ENCODE measurements at regions not wholly inside any gene's neighbourhood (a gene's known extent, or its start where the extent isn't known, plus 50 kb on each side); places are given as distances from the start of the nearest gene placed in this dataset.

GRCh38 chr4:175139205-175139604 lies 221.0 kb downstream of the ADAM29 start:
- WGBS, 4 donors = 85 to 94% (median 88%) methylated on average over 12 of the region's 12 CpGs
- intact Hi-C loops (cut with DNase I) = no loop called here
- Histone ChIP-seq H3K27me3 (no peaks in the 10 kb centered on the region), H3K4me3 (no peak overlapping the region), H3K36me3 (no peaks in the 10 kb centered on the region), H3K27ac (no peak overlapping the region), H3K9me3 (peaks cover 0 to 10% (median 0%) of the 10 kb centered on the region in 12 donors), H3K4me1 (no peaks in the 10 kb centered on the region)
- TF ChIP-seq, protein P1, sequence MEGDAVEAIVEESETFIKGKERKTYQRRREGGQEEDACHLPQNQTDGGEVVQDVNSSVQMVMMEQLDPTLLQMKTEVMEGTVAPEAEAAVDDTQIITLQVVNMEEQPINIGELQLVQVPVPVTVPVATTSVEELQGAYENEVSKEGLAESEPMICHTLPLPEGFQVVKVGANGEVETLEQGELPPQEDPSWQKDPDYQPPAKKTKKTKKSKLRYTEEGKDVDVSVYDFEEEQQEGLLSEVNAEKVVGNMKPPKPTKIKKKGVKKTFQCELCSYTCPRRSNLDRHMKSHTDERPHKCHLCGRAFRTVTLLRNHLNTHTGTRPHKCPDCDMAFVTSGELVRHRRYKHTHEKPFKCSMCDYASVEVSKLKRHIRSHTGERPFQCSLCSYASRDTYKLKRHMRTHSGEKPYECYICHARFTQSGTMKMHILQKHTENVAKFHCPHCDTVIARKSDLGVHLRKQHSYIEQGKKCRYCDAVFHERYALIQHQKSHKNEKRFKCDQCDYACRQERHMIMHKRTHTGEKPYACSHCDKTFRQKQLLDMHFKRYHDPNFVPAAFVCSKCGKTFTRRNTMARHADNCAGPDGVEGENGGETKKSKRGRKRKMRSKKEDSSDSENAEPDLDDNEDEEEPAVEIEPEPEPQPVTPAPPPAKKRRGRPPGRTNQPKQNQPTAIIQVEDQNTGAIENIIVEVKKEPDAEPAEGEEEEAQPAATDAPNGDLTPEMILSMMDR (IDR thresholded peaks at IDR 0.05) = no peak
- TF ChIP-seq POLR2A (IDR thresholded peaks at IDR 0.05) = no peak
- ATAC-seq (no peak), DNase-seq (no peak)

GRCh38 chr4:175143116-175143515 lies 225.0 kb downstream of the ADAM29 start:
- Histone ChIP-seq H3K36me3 (no peaks in the 10 kb centered on the region), H3K27me3 (no peaks in the 10 kb centered on the region), H3K4me1 (no peaks in the 10 kb centered on the region), H3K9me3 (peaks cover 0 to 23% (median 0%) of the 10 kb centered on the region in 12 donors), H3K27ac (no peak overlapping the region), H3K4me3 (no peak overlapping the region)
- ATAC-seq (no peak), DNase-seq (no peak)
- intact Hi-C loops (cut with DNase I) = no loop called here
- TF ChIP-seq POLR2A (IDR thresholded peaks at IDR 0.05) = no peak
- TF ChIP-seq, protein P1 (IDR thresholded peaks at IDR 0.05) = no peak

DNA sequence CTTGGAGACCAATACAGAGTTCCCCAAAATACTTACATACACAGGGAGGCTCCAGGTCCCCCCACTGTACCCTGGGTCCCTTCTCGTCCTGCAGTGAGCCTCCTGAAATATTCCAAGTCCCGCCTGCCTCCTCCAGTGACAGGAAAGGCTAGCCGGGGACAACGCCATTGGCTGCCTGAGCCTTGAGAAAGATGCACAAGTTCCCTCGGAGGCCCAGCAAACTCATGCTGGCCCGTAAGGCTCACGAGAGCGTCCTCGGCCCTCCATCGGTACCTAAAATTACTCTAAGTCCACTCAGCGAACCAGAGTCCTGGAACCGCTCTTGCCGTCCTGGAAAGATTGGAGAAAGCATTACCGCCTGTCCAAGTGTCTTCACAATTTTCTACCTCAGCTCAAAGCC lies 228.6 kb downstream of the ADAM29 start:
- Histone ChIP-seq H3K27me3 (no peaks in the 10 kb centered on the region), H3K4me1 (no peaks in the 10 kb centered on the region), H3K9me3 (peaks cover 0 to 31% (median 0%) of the 10 kb centered on the region in 12 donors), H3K4me3 (no peak overlapping the region), H3K36me3 (no peaks in the 10 kb centered on the region), H3K27ac (no peak overlapping the region)
- DNase-seq (no peak), ATAC-seq (no peak)
- WGBS, 4 donors = 87 to 89% (median 88%) methylated on average over 14 of the region's 14 CpGs
- intact Hi-C loops (cut with DNase I) = no loop called here
- no peak for TF ChIP-seq POLR2A (IDR thresholded peaks at IDR 0.05)
- TF ChIP-seq, protein P1 (IDR thresholded peaks at IDR 0.05) = no peak

DNA sequence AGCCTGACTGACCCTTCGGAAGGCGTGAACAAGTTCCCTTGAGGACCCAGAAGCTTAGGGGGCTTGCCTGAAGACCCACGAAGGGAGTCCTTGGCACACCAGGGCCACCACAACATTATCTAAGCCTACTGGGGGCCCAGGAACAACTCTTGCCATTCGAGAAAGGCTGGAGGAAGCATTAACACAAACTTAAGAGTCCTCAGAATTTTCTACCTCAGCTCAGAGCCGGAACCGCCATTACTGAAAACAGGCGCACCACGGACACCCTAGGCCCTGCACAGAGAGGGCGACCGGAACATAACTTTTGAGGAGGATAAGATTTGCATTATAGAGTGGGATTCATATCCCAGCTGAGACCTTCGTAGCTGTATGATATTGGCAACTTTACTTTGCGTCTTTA lies 229.1 kb downstream of the ADAM29 start:
- Histone ChIP-seq H3K4me3 (no peak overlapping the region), H3K27me3 (no peaks in the 10 kb centered on the region), H3K27ac (no peak overlapping the region), H3K36me3 (no peaks in the 10 kb centered on the region), H3K4me1 (no peaks in the 10 kb centered on the region), H3K9me3 (peaks cover 0 to 31% (median 0%) of the 10 kb centered on the region in 12 donors)
- ATAC-seq (no peak), DNase-seq (no peak)
- WGBS, 4 donors = 83 to 88% (median 86%) methylated on average over 11 to 12 of the region's 12 CpGs
- no peak for TF ChIP-seq POLR2A (IDR thresholded peaks at IDR 0.05)
- TF ChIP-seq, protein P1 (IDR thresholded peaks at IDR 0.05) = no peak
- intact Hi-C loops (cut with DNase I) = no loop called here
